SHP77 treated with DMSO at 0.1 percent for 48 hours (cell line): ENCODE measurements at regions not wholly inside any gene's neighbourhood (a gene's known extent, or its start where the extent isn't known, plus 50 kb on each side); places are given as distances from the start of the nearest gene placed in this dataset.

ENCODE experiments used
- DNase-seq: peaks from one replicate; lab custom pipeline; 2025; lab: John Stamatoyannopoulos, UW

- DNase-seq: no peak
Measured at GRCh38 chr11:119810478-119811232, 81.7 kb upstream of the NECTIN1 start.

DNA sequence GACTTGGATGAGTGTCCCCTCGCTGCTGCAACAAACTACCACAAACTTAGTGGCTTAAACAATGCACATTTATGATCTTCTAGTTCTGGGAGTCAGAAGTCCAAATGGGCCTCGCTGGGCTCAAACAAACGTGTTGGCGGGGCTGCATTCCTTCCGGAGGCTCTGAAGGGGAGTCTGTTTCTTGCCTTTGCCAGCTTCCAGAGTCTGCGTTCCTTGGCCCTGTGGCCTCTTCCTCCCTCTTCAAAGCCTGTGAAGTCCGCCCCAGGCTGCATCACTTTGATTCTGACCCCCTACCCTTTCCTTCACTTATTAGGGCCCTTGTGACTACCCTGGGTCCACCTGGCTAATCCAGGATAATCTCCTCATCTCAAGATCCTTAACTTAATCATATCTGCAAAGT is 80.3 kb upstream of the NECTIN1 start:
- no peak for DNase-seq

DNA sequence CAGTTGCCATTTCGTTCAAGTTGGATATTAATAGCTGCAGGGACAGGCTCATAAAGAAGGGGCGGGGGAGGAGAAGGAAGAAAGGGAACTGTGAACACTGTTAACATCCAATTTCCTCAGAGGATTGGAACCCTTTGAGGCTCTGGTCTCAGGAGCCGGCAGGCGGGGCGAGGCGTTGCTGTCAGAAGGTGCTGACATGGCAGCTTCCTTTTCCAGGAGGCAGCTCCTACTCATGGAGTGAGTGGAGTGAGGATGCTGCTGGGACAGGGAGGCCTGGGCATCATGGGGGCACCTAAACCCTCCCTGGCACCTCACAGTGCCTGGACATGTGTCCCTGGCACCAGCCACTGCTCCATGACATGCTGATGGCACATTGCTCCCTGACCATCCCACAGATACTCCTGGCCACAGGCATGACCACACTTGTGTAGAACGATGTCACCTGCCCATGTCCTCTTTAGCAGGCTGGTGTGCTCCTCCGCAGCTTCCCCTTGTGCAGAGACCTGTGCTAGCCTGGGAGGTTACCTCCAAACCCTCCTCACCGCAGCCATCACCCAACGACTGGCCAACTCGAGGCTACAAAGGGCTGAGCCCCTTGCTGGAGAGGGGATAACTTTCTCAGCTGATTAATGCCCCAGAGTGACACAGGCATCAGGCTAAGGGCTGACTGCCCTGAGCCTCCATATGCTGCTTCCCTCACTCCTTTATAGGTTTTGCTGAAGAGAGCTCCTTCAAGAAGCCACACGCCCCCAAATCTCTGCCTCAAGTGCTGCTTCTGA is 79.6 kb upstream of the NECTIN1 start:
- no peak for DNase-seq

DNA sequence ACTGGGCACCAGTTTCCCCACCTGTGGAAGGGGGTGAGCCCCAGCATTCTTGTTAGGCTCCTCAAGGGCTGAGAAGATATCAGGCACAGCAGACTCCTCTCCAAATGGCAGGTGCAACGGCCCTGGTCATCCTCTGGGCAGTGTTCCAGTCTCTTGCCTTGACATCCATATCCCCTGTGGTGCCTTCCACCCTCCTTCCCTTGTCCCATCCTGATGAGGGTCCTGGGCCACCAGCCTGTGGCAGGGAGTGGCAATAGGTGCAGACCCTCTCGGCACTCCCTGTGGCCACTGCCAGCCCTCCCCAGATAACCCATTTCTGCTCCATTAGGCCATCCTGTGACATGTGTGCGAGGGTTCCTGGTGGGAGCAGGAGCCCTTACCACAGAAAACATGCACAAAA is 78.8 kb upstream of the NECTIN1 start:
- no peak for DNase-seq

DNA sequence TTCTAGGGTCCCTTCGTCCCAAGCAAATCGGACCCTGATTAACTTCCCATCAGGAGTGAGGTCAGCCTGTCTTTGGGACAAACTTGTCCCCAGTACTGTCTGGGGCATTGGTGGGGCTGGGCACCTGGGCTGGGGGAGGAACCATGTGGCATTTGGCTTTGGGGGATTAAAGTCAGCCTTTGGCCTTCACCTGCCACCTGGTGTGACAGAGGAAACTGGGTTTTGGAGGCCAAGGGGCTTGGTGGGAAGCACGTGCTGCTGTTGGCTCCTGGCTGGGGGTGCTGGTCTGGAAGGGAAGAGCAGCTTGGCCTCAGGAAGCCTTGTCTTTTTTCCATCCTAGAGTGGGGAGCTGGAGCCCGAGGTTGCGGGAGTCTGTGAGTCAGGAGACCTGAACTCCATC is 78.4 kb upstream of the NECTIN1 start:
- no peak for DNase-seq

DNA sequence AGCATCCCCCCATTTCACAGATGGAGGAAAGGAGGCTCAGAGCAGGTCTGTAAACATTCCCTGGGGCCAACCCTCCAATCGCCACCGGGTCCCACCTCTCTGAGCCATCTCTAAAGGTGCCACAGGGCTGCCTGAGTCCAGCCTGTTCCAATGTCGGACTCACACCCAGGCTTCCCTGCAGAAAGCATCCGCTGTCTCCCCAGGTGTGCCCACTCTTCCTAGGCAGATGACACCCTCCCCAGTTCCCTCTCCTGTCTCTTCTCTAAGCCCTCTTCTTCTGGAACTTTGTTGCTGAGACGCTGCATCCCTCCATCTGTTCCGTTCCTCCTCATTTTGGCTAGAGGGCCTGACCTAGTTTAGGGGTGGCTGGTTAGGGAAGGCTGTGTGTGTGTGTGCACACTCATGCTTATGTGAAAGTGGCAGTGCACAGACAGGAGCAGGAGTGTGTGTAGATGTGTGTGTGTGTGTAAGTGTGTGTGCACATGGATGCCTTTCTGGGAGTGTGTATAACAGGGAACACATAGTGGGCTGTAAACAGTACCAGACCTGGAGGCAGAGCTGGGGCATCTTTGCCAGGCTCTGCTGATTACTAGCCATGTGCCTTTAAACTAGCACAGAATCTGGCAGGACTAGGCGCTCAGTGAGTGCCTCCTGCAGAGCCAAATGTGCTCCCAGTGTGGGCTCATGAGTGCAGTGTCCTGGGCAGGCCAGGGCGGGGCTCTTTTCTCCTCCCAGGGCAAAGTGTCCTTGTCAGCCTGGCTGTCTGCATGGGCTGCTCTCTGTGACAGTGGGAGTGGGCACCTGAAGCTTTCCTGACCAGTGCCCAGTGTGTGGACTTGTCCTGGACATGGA is 77.3 kb upstream of the NECTIN1 start:
- no peak for DNase-seq

DNA sequence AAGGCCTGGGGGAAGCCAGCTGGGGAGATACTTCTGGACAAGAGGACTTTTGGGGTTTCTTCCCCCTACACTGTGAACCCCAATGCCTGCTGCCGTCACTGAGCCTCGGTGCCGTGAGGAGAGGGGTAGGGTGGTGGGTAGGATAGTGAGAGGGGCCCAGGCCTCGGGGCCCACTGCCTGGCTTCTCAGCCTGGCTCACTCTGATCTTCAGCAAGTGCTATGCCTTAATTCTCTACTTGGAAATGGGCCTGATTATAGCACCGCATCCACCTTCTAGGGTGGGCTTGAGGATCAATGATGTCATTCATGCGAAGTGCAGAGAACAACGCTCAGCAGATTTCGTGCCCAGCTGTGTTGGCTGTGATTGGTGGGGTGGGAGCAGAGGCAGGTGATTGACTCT is 76.7 kb upstream of the NECTIN1 start:
- no peak for DNase-seq

DNA sequence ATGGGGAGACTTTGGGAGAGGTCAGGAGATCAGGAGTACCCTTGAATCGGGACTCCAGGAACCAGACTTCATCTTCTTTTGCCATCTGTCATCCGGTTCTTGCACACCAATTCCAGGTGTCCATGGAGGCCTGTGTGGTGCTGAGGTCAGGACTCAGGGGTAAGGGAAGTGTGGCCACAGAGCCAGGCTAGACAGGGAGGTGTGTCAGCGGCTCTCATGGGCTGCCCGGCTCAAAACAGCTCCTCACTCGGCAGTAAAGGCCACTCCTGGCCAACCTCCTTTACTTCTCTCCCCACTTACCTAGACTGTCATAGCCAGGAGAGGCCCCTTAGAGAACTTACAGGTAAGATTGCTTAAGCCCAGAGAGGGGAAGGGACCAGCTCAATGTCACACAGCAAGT is 75.7 kb upstream of the NECTIN1 start:
- DNase-seq: no peak

DNA sequence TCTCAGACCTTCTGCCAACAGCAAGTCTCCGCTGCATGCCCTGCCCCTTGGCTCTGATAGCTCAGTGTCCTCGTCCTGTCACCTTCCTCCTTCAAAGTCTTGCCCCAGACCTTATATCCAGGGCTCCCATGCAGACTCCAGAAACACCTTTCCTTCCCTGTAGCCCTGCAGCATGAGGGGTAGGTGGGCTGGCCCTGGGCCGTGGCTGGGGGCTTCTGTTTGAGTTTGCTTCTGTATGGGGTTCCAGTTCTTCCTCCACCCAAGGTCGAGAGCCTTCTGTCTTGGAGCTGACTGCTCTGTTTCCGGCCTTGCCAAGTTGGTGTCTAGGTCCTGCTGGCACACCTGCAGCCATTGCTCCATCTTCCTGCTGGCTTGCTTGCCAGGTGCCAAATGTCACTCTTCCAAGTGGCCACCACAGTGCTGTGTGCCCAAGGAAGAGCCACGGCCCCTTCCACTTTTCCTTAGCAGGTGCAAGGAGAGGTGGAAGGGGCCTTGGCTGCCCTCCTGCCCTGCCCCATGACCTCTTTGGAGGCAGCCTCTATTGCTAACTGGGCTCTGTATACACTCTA is 74.8 kb upstream of the NECTIN1 start:
- no peak for DNase-seq

DNA sequence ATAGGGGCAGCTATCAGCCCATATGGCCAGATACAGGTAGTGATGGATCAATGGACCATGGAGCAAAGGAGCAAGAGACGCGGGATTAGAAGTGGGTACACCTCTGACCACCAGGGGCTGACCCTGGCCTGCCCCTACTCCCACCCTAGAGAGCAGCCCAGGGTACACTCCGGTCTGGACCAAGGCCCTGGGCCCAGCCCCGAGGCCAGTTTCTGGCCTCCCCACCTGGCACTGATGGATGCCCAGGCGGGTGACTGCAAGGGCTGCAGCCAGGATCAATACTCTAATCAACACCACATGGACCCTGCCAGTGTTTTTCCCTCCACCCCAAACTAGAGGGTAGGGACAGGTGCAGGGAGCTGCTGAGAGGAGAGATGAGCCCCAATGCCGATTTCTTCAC is 74.1 kb upstream of the NECTIN1 start:
- no peak for DNase-seq

- no peak for DNase-seq
Measured at GRCh38 chr11:119802670-119803069, 73.7 kb upstream of the NECTIN1 start.

DNA sequence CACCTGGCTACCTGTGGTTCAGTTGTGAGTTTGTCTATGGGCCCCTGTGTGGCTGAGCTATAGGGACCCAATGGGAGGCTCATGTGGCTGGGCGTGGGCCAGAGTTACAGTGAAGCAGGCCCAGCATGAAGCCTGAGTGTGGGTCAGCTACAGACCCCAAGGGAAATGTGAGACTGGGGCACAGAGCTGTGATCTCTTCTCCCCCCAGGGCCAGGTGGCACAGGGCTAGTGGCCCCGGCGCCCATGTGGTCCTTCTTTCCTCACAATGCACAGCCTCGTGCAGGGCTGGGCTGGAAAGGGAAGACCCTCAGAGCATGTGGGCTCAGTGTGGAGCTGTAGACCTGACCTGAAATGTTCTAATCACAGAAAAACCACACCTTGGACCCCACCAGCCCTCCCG is 71.6 kb upstream of the NECTIN1 start:
- no peak for DNase-seq

DNA sequence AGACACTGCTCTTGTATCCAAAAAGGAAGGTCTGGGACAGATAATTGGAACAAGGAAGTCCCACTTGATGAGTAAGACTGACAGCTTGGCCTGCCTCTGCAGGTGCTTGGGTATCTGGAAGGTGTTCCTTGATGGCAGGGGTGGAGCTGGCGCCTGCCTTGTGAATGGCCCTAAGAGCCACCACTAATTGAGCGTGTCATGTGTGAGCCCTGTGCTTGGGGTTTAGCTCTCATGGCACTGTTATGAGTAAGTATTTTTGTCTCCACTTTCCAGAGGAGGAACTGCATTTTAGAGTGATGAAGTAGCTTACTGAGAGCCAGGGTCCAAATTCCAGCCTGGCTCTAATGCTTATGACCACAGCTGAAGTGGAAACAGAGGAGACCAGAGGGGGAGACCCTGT is 71.2 kb upstream of the NECTIN1 start:
- no peak for DNase-seq

DNA sequence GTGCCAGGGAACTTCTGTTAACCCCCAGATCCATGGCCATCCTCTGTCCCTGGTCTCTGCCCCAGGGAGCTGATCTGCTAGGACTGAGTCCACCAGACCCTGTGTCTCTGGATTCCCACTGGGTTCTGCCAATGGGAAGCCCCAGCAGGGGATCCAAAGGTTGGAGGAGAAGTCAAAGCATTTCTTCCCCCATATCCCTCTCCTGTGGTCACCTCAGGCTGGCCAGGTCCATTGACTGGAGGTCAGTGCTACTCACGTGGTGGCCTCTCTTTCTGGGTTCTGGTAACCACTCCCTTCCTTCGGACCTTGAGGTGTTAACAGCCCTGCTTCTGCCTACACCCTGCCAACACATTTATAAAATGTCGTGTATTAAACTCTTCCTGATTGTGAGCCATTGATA is 69.7 kb upstream of the NECTIN1 start:
- no peak for DNase-seq

DNA sequence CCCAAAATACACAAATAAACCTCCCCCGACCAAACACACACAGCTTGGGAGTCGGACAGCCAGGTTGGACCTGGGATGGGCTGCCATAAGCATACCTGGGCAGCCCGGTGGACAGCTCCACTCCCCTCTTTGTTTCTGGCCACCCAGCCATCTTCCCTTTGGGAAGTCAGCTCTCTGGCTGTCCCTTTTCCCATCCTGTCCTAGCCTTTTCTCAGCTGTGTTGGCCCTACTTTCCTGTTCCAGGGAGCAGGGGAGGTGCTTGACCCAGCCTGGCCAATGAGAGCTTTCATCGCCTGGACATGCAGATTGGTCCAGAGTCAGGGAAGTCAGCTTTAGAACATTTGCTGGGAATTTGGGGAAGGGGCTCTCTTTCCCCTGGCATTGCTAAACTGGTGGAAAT is 68.7 kb upstream of the NECTIN1 start:
- no peak for DNase-seq

DNA sequence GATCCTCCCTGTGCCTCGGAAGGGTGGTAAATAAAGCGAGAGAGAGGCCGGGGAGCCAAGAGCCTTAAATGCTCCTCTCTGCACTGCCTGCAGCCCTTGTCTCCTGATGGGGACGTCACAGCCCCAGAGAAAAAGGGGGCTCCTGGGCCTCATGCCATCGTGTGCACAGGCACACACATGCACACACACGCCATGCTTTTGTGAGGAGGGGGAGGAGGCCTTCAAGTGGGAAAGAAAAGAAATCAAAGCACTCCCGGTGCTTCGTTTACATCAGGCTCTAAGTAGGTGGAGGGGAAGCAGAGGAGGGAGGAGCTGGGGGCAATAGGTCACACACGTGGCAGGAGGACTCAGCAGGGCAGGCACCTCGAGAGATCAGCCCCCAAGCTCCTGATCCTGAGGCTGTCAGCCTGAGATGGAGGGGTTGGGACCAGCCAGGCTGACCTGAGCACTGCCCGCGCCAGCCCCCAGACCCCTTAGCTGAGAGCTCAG is 68.2 kb upstream of the NECTIN1 start:
- DNase-seq: no peak

DNA sequence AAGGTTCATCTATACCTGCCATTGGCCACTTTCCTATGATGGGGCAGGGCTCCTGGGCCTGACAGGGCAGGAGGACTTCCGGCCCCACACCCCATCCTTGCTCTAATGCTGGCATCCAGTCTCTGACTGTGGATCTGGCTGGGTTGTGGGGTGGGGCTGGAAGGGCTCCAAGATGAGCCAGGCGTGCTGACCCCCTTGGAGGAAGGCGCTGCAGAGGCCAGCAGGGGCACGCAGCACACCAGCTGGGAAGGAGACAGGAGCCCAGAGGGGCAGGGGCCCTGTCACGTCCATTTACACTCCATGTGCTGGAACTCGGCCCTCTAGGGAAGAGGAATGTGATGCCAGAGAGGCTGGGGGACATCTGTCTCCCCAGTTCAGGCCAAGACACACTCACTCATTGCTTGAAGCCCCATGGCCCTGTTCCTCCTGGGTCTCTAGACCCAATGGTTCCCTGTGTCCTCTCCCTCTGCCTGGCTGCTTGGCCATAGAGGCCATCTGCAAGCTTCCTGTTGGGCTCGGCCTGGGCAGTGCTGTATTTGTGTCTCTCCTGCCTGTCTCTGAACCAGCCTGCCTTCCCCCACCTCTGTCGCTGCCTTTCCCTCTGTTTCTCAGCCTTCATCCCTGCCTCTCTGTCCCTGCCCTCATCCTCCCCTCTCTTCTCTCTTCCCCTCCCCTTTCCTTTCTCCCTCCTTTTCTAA is 67.5 kb upstream of the NECTIN1 start:
- DNase-seq: no peak

DNA sequence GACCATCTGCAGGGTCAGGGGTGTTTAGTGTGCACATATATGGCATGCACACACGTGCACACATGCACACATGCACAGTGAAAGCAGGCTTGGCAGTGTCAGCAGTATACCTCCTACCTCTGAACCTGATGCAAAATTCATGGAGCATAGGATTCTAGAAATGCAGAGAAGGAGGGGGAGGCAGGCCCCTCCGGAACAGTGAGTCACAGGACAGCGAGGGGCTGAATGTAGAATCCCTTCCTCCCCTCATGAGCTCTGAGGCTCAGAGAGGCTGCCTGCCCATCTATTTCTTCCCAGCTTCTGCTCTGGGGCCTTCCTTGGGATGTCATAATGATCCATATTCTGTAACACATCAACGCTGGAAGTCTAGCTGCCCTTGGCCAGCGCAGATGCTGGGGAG is 66.7 kb upstream of the NECTIN1 start:
- DNase-seq: no peak

DNA sequence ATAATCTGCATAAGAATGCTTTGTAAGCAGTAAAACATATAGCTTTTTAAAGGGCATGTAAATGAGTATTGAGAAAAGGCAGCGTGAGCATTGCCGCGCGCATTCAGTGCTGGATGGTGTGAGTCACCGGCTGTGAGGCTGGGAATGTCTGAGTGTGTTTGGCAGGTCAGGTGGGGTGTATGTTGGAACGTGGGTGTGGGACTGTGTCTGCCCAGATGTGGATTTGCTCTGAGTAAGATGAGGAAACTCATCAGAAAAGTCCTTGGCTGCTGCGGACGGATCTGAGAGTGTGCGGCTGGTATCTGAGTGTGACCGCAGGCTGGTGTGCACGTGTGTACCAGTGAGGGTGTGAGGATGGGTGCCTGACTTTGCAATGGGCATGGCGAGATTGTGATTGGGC is 66.2 kb upstream of the NECTIN1 start:
- DNase-seq: no peak

- DNase-seq: no peak
Measured at GRCh38 chr11:119794756-119795155, 65.8 kb upstream of the NECTIN1 start.

- no peak for DNase-seq
Measured at GRCh38 chr11:119794141-119794665, 65.2 kb upstream of the NECTIN1 start.
